ENCODE measurements at regions not wholly inside any gene's neighbourhood (a gene's known extent, or its start where the extent isn't known, plus 50 kb on each side); places are given as distances from the start of the nearest gene placed in this dataset.

- DNase-seq (no peak), ATAC-seq (no peak)
- TF ChIP-seq CTCF (IDR thresholded peaks at IDR 0.05), result no peak
- no peaks in the 10 kb centered on the region for H3K4me1 ChIP-seq (ENCODE audit: low read depth)
- H3K4me3 ChIP-seq, result no peak overlapping the region
- intact Hi-C loops (cut with DNase I, micrococcal nuclease), result no loop called here
- H3K9me3 ChIP-seq, result no peaks in the 10 kb centered on the region
- H3K36me3 ChIP-seq (ENCODE audit: low read depth), result no peaks in the 10 kb centered on the region
Measured at GRCh38 chr3:104974316-104974715, 392.4 kb upstream of the ALCAM start.

GRCh38 chr3:104977719-104978118 is 389.0 kb upstream of the ALCAM start:
- intact Hi-C loops (cut with DNase I, micrococcal nuclease), result no loop called here
- no peaks in the 10 kb centered on the region for H3K9me3 ChIP-seq
- H3K4me3 ChIP-seq, result no peak overlapping the region
- DNase-seq, result no peak
- no peak for ATAC-seq
- H3K4me1 ChIP-seq (ENCODE audit: low read depth), result no peaks in the 10 kb centered on the region
- TF ChIP-seq CTCF (IDR thresholded peaks at IDR 0.05), result no peak
- no peaks in the 10 kb centered on the region for H3K36me3 ChIP-seq (ENCODE audit: low read depth)

GRCh38 chr3:104982130-104982529 is 384.6 kb upstream of the ALCAM start:
- no peak for ATAC-seq
- no peak overlapping the region for H3K4me3 ChIP-seq
- no peak for DNase-seq
- intact Hi-C loops (cut with DNase I, micrococcal nuclease), result no loop called here
- no peaks in the 10 kb centered on the region for H3K36me3 ChIP-seq (ENCODE audit: low read depth)
- no peaks in the 10 kb centered on the region for H3K9me3 ChIP-seq
- no peak for TF ChIP-seq CTCF (IDR thresholded peaks at IDR 0.05)
- no peaks in the 10 kb centered on the region for H3K4me1 ChIP-seq (ENCODE audit: low read depth)

- DNase-seq (no peak), ATAC-seq (no peak)
- no peak for TF ChIP-seq CTCF (IDR thresholded peaks at IDR 0.05)
- Histone ChIP-seq H3K4me3 (no peak overlapping the region), H3K4me1 (ENCODE audit: low read depth) (no peaks in the 10 kb centered on the region), H3K36me3 (ENCODE audit: low read depth) (no peaks in the 10 kb centered on the region), H3K9me3 (no peaks in the 10 kb centered on the region)
- intact Hi-C loops (cut with DNase I, micrococcal nuclease), result no loop called here
Measured at GRCh38 chr3:104987859-104988258, 378.9 kb upstream of the ALCAM start.

- Histone ChIP-seq H3K9me3 (no peaks in the 10 kb centered on the region), H3K36me3 (ENCODE audit: low read depth) (no peaks in the 10 kb centered on the region), H3K4me1 (ENCODE audit: low read depth) (no peaks in the 10 kb centered on the region), H3K4me3 (no peak overlapping the region)
- DNase-seq (no peak), ATAC-seq (no peak)
- intact Hi-C loops (cut with DNase I, micrococcal nuclease), result no loop called here
- no peak for TF ChIP-seq CTCF (IDR thresholded peaks at IDR 0.05)
Measured at GRCh38 chr3:104988496-104988895, 378.2 kb upstream of the ALCAM start.

GRCh38 chr3:104989878-104990277 is 376.8 kb upstream of the ALCAM start:
- no peak for TF ChIP-seq CTCF (IDR thresholded peaks at IDR 0.05)
- H3K4me1 ChIP-seq (ENCODE audit: low read depth), result no peaks in the 10 kb centered on the region
- intact Hi-C loops (cut with DNase I, micrococcal nuclease), result no loop called here
- H3K4me3 ChIP-seq, result no peak overlapping the region
- ATAC-seq, result no peak
- no peaks in the 10 kb centered on the region for H3K9me3 ChIP-seq
- H3K36me3 ChIP-seq (ENCODE audit: low read depth), result no peaks in the 10 kb centered on the region
- DNase-seq, result no peak
